Adrenal gland (tissue), 5 donors: ENCODE measurements at regions not wholly inside any gene's neighbourhood (a gene's known extent, or its start where the extent isn't known, plus 50 kb on each side); places are given as distances from the start of the nearest gene placed in this dataset.

Experiments
- CTCF ChIP-seq, 6 experiments: fragments of 450-650 bp in 4 of 6; fragments of 200-600 bp in 2 of 6; sonication (generic) in 1 of 6; IDR thresholded peaks; 1 replicate in 5 of 6; 2 replicates in 1 of 6; pipeline versions ENCODE4 v1.5.1 to v1.8.0; 2016 to 2021; ENCODE audit warnings: antibody characterized with exemption in 6 of 6, mild to moderate bottlenecking in 2 of 6, moderate library complexity in 1 of 6
- POLR2A ChIP-seq, 2 donors: fragments of 450-650 bp; IDR thresholded peaks; one replicate each; pipeline ENCODE4 v1.6.1; 2017; ENCODE audit warnings: antibody characterized with exemption in 2 of 2, mild to moderate bottlenecking in 2 of 2, moderate library complexity in 1 of 2
- donor health status: DM: no; HTN: no; CAD: no.

- TF ChIP-seq CTCF (IDR thresholded peaks at IDR 0.05) (no peak), POLR2A (IDR thresholded peaks at IDR 0.05) (no peak)
Observed at GRCh38 chr4:120406960-120407359, 340.3 kb upstream of the MAD2L1 start.
